ENCODE measurements at regions not wholly inside any gene's neighbourhood (a gene's known extent, or its start where the extent isn't known, plus 50 kb on each side); places are given as distances from the start of the nearest gene placed in this dataset.

GRCh38 chr2:176642074-176642473, 372.8 kb downstream of the MTX2 start:
- Mint-ChIP-seq H3K27ac (no peak overlapping the region), H3K9me3 (no peaks in the 10 kb centered on the region), H3K36me3 (no peaks in the 10 kb centered on the region; the same call in 1 of the 2 replicates), H3K4me1 (peaks cover 42% of the 10 kb centered on the region), H3K27me3 (ENCODE audit: low read depth) (peaks cover 92% of the 10 kb centered on the region), H3K4me3 (no peak overlapping the region)
- ATAC-seq (no peak), DNase-seq (ENCODE audit: low spot score) (no peak)
- TF ChIP-seq SMAD4 (CRISPR knock-in tag; IDR thresholded peaks at IDR 0.05), result no peak
- TF ChIP-seq, protein P1, sequence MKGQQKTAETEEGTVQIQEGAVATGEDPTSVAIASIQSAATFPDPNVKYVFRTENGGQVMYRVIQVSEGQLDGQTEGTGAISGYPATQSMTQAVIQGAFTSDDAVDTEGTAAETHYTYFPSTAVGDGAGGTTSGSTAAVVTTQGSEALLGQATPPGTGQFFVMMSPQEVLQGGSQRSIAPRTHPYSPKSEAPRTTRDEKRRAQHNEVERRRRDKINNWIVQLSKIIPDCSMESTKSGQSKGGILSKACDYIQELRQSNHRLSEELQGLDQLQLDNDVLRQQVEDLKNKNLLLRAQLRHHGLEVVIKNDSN (CRISPR knock-in tag; IDR thresholded peaks at IDR 0.05), result no peak
- TF ChIP-seq ZNF263 (CRISPR knock-in tag; IDR thresholded peaks at IDR 0.05; ENCODE audit: low read depth), result no peak
- TF ChIP-seq NFE2L1 (CRISPR knock-in tag; IDR thresholded peaks at IDR 0.05), result no peak
- ChIA-PET POLR2A (interaction anchor here (0.6 kb wide), 1 partner anchor 413 kb away, joined by 3 read pairs; no protein-coding TSS in a partner anchor), CTCF (interaction anchor here (0.7 to 0.9 kb wide), 2 partner anchors 10 to 44 kb away, joined by 3 to 4 read pairs; no protein-coding TSS in a partner anchor)

GRCh38 chr2:176643646-176644045, 374.4 kb downstream of the MTX2 start:
- H3K4me1 Mint-ChIP-seq, result peaks cover 44% of the 10 kb centered on the region
- ChIA-PET POLR2A (no interaction called here), CTCF (interaction anchor here (0.5 to 3.2 kb wide), 9 partner anchors 8 to 517 kb away, joined by 3 to 23 read pairs (median 5); no protein-coding TSS in a partner anchor)
- H3K27me3 Mint-ChIP-seq (ENCODE audit: low read depth), result peaks cover 95% of the 10 kb centered on the region
- no peak overlapping the region for H3K4me3 Mint-ChIP-seq
- DNase-seq (ENCODE audit: low spot score) (peak; percentile 22), ATAC-seq (peak; percentile 68)
- H3K9me3 Mint-ChIP-seq, result no peaks in the 10 kb centered on the region
- H3K36me3 Mint-ChIP-seq, result no peaks in the 10 kb centered on the region
- TF ChIP-seq RORB (CRISPR knock-in tag; IDR thresholded peaks at IDR 0.05), result no peak
- TF ChIP-seq, protein P2, sequence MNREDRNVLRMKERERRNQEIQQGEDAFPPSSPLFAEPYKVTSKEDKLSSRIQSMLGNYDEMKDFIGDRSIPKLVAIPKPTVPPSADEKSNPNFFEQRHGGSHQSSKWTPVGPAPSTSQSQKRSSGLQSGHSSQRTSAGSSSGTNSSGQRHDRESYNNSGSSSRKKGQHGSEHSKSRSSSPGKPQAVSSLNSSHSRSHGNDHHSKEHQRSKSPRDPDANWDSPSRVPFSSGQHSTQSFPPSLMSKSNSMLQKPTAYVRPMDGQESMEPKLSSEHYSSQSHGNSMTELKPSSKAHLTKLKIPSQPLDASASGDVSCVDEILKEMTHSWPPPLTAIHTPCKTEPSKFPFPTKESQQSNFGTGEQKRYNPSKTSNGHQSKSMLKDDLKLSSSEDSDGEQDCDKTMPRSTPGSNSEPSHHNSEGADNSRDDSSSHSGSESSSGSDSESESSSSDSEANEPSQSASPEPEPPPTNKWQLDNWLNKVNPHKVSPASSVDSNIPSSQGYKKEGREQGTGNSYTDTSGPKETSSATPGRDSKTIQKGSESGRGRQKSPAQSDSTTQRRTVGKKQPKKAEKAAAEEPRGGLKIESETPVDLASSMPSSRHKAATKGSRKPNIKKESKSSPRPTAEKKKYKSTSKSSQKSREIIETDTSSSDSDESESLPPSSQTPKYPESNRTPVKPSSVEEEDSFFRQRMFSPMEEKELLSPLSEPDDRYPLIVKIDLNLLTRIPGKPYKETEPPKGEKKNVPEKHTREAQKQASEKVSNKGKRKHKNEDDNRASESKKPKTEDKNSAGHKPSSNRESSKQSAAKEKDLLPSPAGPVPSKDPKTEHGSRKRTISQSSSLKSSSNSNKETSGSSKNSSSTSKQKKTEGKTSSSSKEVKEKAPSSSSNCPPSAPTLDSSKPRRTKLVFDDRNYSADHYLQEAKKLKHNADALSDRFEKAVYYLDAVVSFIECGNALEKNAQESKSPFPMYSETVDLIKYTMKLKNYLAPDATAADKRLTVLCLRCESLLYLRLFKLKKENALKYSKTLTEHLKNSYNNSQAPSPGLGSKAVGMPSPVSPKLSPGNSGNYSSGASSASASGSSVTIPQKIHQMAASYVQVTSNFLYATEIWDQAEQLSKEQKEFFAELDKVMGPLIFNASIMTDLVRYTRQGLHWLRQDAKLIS (CRISPR knock-in tag; IDR thresholded peaks at IDR 0.05; ENCODE audit: borderline replicate concordance), result no peak
- TF ChIP-seq MAX (CRISPR knock-in tag; IDR thresholded peaks at IDR 0.05), result no peak
- no peak for TF ChIP-seq SMAD3 (CRISPR knock-in tag; IDR thresholded peaks at IDR 0.05; ENCODE audit: borderline replicate concordance)
- TF ChIP-seq ATF6 (CRISPR knock-in tag; IDR thresholded peaks at IDR 0.05), result no peak
- no peak for TF ChIP-seq ZMAT4 (CRISPR knock-in tag; IDR thresholded peaks at IDR 0.05)
- no peak for TF ChIP-seq ZNF423 (CRISPR knock-in tag; IDR thresholded peaks at IDR 0.05)
- no peak for TF ChIP-seq ZBTB43 (CRISPR knock-in tag; IDR thresholded peaks at IDR 0.05)
- TF ChIP-seq NFATC4 (CRISPR knock-in tag; IDR thresholded peaks at IDR 0.05), result no peak
- TF ChIP-seq NR3C1 (CRISPR knock-in tag; conservative IDR thresholded peaks at IDR 0.05; ENCODE audit: low read depth), result no peak
- TF ChIP-seq EMX1 (CRISPR knock-in tag; IDR thresholded peaks at IDR 0.05), result no peak
- no peak for TF ChIP-seq SOX15 (CRISPR knock-in tag; IDR thresholded peaks at IDR 0.05)
- no peak overlapping the region for H3K27ac Mint-ChIP-seq

All from WTC11 (cell line).